Colonic mucosa (tissue), 4 donors: ENCODE measurements at regions not wholly inside any gene's neighbourhood (a gene's known extent, or its start where the extent isn't known, plus 50 kb on each side); places are given as distances from the start of the nearest gene placed in this dataset.
"Not testable (repeated sequence)": the region's sequence is repeated elsewhere in the genome, so short reads cannot be mapped to it uniquely, and the experiment has no call there.

Experiments
- DNase-seq: peaks from one replicate; pipeline ENCODE4 v3.0.0-alpha.2; 2020
- H3K27ac ChIP-seq: fragments of 200-600 bp; one replicate; pipeline ENCODE4 v1.8.0; 2021
- H3K27me3 ChIP-seq: fragments of 200-600 bp; one replicate; pipeline ENCODE4 v1.8.0; 2021
- H3K36me3 ChIP-seq: fragments of 200-600 bp; one replicate; pipeline ENCODE4 v1.8.0; 2021
- H3K4me1 ChIP-seq: fragments of 200-600 bp; one replicate; pipeline ENCODE4 v1.8.0; 2021; ENCODE audit warnings: mild to moderate bottlenecking
- H3K4me3 ChIP-seq: fragments of 200-600 bp; one replicate; pipeline ENCODE4 v1.8.0; 2021
- H3K9ac ChIP-seq, 2 donors: one replicate each; pipeline ENCODE4 v1.7.0; 2013; ENCODE audit warnings: control low read depth in 2 of 2, low read depth in 2 of 2, low read length in 2 of 2
- H3K9me3 ChIP-seq: fragments of 200-600 bp; one replicate; pipeline ENCODE4 v1.8.0; 2021
- intact Hi-C: fragments of 100-400 bp; cut with DNase I; formaldehyde crosslinking; loops from one replicate; pipeline ENCODE4 v1.14.1; 2022
- TF ChIP-seq, protein P1 (sequence below): fragments of 200-600 bp; IDR thresholded peaks from one replicate; pipeline ENCODE4 v1.8.0; 2022; ENCODE audit warnings: antibody characterized with exemption, mild to moderate bottlenecking
- donor health status: healthy.
- donor health status: DM: no; HTN: no; CAD: no.
- donor health status: DM: no; HTN: no; CAD: no.

DNA sequence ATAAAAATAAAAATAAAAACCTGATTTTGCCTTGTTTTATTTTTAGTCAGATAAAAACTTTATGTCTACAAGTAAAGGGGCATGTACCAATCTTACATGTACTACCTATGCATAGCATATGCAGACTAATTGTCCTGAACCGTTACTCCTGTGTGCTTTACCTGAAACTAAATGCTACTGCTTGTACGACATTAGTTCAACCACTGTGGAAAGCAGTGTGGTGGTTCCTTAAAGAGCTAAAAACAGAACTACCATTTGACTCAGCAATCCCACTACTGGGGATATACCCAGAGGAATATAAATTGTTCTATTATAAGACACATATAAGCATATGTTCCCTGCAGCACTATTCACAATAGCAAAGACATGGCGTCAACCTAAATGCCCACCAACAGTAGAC, 426.0 kb upstream of the PMFBP1 start:
- TF ChIP-seq, protein P1, sequence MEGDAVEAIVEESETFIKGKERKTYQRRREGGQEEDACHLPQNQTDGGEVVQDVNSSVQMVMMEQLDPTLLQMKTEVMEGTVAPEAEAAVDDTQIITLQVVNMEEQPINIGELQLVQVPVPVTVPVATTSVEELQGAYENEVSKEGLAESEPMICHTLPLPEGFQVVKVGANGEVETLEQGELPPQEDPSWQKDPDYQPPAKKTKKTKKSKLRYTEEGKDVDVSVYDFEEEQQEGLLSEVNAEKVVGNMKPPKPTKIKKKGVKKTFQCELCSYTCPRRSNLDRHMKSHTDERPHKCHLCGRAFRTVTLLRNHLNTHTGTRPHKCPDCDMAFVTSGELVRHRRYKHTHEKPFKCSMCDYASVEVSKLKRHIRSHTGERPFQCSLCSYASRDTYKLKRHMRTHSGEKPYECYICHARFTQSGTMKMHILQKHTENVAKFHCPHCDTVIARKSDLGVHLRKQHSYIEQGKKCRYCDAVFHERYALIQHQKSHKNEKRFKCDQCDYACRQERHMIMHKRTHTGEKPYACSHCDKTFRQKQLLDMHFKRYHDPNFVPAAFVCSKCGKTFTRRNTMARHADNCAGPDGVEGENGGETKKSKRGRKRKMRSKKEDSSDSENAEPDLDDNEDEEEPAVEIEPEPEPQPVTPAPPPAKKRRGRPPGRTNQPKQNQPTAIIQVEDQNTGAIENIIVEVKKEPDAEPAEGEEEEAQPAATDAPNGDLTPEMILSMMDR, result no peak
- Histone ChIP-seq H3K27me3 (no peaks in the 10 kb centered on the region), H3K9ac (no peak overlapping the region), H3K4me3 (no peak overlapping the region), H3K27ac (no peak overlapping the region), H3K9me3 (no peaks in the 10 kb centered on the region), H3K36me3 (no peaks in the 10 kb centered on the region), H3K4me1 (no peaks in the 10 kb centered on the region)
- intact Hi-C loops, result no loop called here
- DNase-seq, result no peak

DNA sequence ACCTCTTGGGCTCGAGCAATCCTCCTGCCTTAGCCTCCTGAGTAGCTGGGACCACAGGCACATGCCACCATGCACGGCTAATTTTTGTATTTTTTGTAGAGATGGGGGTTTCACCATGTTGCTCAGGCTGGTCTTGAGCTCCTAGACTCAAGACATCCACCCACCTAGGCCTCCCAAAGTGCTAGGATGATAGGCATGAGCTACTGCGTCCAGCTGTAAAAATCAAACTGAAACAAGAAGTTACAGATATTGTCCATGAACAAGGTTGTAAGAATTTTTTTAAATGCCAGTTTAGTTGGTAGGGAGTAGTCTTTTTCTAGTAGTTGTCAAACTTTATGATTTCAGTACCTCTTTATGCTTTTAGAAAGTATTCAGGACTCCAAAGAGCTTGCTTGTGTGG, 424.4 kb upstream of the PMFBP1 start:
- DNase-seq, result no peak
- TF ChIP-seq, protein P1, result no peak
- no peak overlapping the region for H3K4me3 ChIP-seq
- H3K9me3 ChIP-seq, result no peaks in the 10 kb centered on the region
- no peaks in the 10 kb centered on the region for H3K4me1 ChIP-seq
- H3K27me3 ChIP-seq, result no peaks in the 10 kb centered on the region
- no peak overlapping the region for H3K9ac ChIP-seq
- no peaks in the 10 kb centered on the region for H3K36me3 ChIP-seq
- intact Hi-C loops, result no loop called here
- no peak overlapping the region for H3K27ac ChIP-seq

DNA sequence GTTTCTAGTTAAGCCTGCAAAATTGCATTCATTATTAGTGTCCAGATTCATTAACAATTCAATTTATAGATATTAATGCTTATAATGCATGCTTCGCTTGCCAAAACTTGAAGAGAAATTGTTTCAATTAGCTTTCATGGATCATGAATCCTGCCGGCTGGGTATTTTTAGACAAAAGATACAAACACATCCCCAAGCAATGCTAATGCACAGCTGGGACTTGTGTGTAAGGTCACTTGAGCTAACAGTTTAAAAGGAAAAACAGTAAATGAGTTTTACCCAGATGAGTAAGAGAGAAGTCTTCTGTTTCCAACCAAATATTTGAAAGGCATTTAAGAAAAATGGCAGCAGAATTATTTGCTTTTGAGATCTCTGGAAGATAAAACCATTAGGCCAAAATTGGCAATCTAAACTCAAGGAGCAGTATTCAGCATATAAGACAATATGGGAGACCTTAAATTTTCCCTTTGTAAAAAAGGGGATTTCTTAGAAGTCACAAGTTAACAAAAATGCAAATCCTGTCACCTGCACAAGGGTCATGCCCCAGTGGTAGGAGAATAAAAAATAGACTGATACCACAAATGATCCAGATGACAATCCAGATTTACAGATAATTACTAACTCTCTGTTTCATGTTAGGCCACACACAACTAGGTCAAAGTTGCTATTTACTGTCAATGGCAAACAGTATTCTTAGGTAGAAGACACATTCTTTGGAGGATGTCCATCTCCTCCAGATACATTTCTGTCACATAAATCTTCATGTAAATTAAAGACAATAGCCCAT, 418.4 kb upstream of the PMFBP1 start:
- H3K27ac ChIP-seq, result no peak overlapping the region
- no peaks in the 10 kb centered on the region for H3K4me1 ChIP-seq
- H3K27me3 ChIP-seq, result no peaks in the 10 kb centered on the region
- TF ChIP-seq, protein P1, result no peak
- DNase-seq, result no peak
- H3K36me3 ChIP-seq, result no peaks in the 10 kb centered on the region
- H3K4me3 ChIP-seq, result no peak overlapping the region
- H3K9ac ChIP-seq, result no peak overlapping the region
- intact Hi-C loops, result no loop called here
- no peaks in the 10 kb centered on the region for H3K9me3 ChIP-seq

DNA sequence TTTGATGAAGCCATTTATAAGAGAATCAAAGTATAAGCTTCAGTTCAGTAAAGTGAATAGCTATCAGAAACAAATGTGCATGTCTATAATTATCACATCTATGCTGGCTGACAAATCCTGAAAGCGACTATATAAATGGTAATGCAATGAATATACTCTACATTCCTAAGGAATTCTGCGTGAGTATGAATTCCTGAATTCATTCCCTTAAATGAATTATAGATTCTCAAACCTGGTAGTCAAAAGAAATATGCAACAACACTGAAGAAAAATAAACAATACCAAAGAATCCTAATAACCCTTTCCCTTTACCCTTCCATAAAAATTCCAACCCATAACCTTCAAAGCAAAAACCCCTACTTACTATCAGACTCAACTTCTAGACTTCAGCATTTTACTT, 416.6 kb upstream of the PMFBP1 start:
- H3K4me3 ChIP-seq, result no peak overlapping the region
- TF ChIP-seq, protein P1, result no peak
- no peaks in the 10 kb centered on the region for H3K36me3 ChIP-seq
- H3K27ac ChIP-seq, result no peak overlapping the region
- no peaks in the 10 kb centered on the region for H3K4me1 ChIP-seq
- no peaks in the 10 kb centered on the region for H3K9me3 ChIP-seq
- DNase-seq, result no peak
- H3K27me3 ChIP-seq, result no peaks in the 10 kb centered on the region
- no peak overlapping the region for H3K9ac ChIP-seq
- intact Hi-C loops, result no loop called here

DNA sequence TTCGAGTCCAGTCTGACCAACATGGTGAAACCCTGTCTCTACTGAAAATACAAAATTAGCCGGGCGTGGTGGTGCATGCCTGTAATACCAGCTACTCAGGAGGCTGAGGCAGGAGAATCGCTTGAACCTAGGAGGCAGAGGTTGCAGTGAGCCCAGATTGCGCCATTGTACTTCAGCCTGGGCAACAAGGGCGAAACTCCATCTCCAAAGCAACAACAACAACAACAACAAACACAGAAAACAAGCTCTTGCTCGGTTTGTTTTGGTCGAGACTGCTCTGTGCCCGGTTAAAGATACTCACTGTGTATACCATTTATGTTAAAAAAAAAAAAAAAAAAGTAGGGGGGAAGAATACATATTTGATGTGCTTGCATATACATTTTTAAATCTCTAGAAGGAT, 406.1 kb upstream of the PMFBP1 start:
- DNase-seq, H3K9me3 ChIP-seq, H3K27me3 ChIP-seq, H3K4me1 ChIP-seq, H3K4me3 ChIP-seq, H3K27ac ChIP-seq, intact Hi-C loops, H3K36me3 ChIP-seq, H3K9ac ChIP-seq: not testable (repeated sequence)

DNA sequence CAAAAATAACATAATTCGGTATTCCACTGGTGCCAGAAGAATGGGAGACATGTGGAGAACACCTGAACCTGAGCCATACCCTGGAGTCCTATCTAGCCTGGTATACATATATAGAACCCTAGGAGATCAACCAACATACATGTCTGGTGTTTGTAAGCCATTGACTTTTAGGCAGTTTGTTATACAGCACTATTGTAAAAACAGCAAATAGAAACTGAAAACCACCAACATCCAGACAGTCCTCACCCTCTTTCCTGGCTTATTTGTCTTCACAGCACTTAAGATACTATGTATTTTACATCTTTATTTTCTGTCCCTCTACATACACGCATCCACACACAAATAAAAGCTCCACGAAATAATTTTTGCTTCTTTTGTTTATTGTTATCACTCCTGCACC, 404.2 kb upstream of the PMFBP1 start:
- no peak overlapping the region for H3K27ac ChIP-seq
- H3K4me3 ChIP-seq, result no peak overlapping the region
- intact Hi-C loops, result no loop called here
- no peaks in the 10 kb centered on the region for H3K36me3 ChIP-seq
- no peaks in the 10 kb centered on the region for H3K9me3 ChIP-seq
- DNase-seq, result no peak
- TF ChIP-seq, protein P1, result no peak
- H3K27me3 ChIP-seq, result no peaks in the 10 kb centered on the region
- no peak overlapping the region for H3K9ac ChIP-seq
- no peaks in the 10 kb centered on the region for H3K4me1 ChIP-seq
